PC-9 (cell line): ENCODE measurements at regions not wholly inside any gene's neighbourhood (a gene's known extent, or its start where the extent isn't known, plus 50 kb on each side); places are given as distances from the start of the nearest gene placed in this dataset.

ENCODE experiments used
- BruUV-seq: library from RNA; stranded (reverse); fragments of 400-500 nt; replicated peaks from 2 replicates; lab custom pipeline; 2021; lab: Mats Ljungman, UMichigan
- CTCF ChIA-PET: fragments of 300-600 bp; sonication (Branson Sonifier 250); formaldehyde crosslinking; loops from one replicate; lab custom pipeline; 2022; ENCODE audit warnings: antibody characterized with exemption; lab: Charles Lee
- POLR2A ChIA-PET: fragments of 300-600 bp; sonication (Branson Sonifier 250); formaldehyde crosslinking; loops from one replicate; lab custom pipeline; 2022; ENCODE audit warnings: antibody characterized with exemption; ENCODE audit not compliant: unreplicated experiment; lab: Charles Lee
- DNase-seq, 2 experiments: peaks; one replicate each; pipeline versions ENCODE4 v3.0.0 to v3.0.0-alpha.2; 2015 to 2022; ENCODE audit warnings: mixed read lengths in 1 of 2
- H2AFZ ChIP-seq: fragments of 200-600 bp; sonication (generic); 2 replicates; pipeline ENCODE4 v1.8.1; 2017; ENCODE audit warnings: antibody characterized with exemption
- H3F3A ChIP-seq: fragments of 200-600 bp; sonication (generic); 2 replicates; pipeline ENCODE4 v1.8.1; 2017; ENCODE audit warnings: antibody characterized with exemption, mild to moderate bottlenecking, low read depth; ENCODE audit not compliant: insufficient read depth
- H3K27ac ChIP-seq: fragments of 200-600 bp; sonication (generic); 2 replicates; pipeline ENCODE4 v1.6.1; 2016; ENCODE audit warnings: mixed run types
- H3K27me3 ChIP-seq: fragments of 200-600 bp; sonication (generic); 2 replicates; pipeline ENCODE4 v1.6.1; 2016; ENCODE audit warnings: low read depth, mixed run types; ENCODE audit not compliant: insufficient read depth
- H3K36me3 ChIP-seq: fragments of 200-600 bp; sonication (generic); 2 replicates; pipeline ENCODE4 v1.6.1; 2016; ENCODE audit warnings: low read depth, mixed run types
- H3K4me1 ChIP-seq: fragments of 200-600 bp; sonication (generic); replicated peaks from 2 replicates; pipeline ENCODE4 v1.6.1; 2016; ENCODE audit warnings: mixed run types; ENCODE audit not compliant: insufficient read depth
- H3K4me2 ChIP-seq: fragments of 200-600 bp; sonication (generic); 2 replicates; pipeline ENCODE4 v1.6.1; 2017; ENCODE audit warnings: mixed run types
- H3K4me3 ChIP-seq: fragments of 200-600 bp; sonication (generic); 2 replicates; pipeline ENCODE4 v1.6.1; 2016; ENCODE audit warnings: mixed run types
- H3K79me2 ChIP-seq: fragments of 200-600 bp; sonication (generic); 2 replicates; pipeline ENCODE4 v1.6.1; 2017; ENCODE audit warnings: low read depth, mixed run types
- H3K9me2 ChIP-seq: fragments of 200-600 bp; sonication (generic); 2 replicates; pipeline ENCODE4 v1.8.1; 2017; ENCODE audit warnings: mild to moderate bottlenecking; ENCODE audit not compliant: insufficient read depth
- H3K9me3 ChIP-seq: fragments of 200-600 bp; sonication (generic); 2 replicates; pipeline ENCODE4 v1.8.1; 2016; ENCODE audit warnings: low read depth; ENCODE audit not compliant: insufficient read depth
- H4K20me1 ChIP-seq: fragments of 200-600 bp; sonication (generic); 2 replicates; pipeline ENCODE4 v1.8.1; 2017; ENCODE audit not compliant: insufficient read depth
- EZH2 ChIP-seq: fragments of 200-600 bp; sonication (generic); IDR thresholded peaks from 2 replicates; pipeline ENCODE4 v1.8.0; 2017; ENCODE audit warnings: antibody characterized with exemption, low read depth
- intact Hi-C: fragments of 100-400 bp; cut with micrococcal nuclease; formaldehyde crosslinking; loops from one replicate; pipeline ENCODE4 v1.10.0; 2022; ENCODE audit not compliant: unreplicated experiment
- TF ChIP-seq, protein P1 (sequence below): fragments of 200-600 bp; sonication (generic); conservative IDR thresholded peaks from 2 replicates; pipeline ENCODE4 v1.6.1; 2017; ENCODE audit warnings: mixed run types, antibody characterized with exemption, mild to moderate bottlenecking, moderate library complexity

DNA sequence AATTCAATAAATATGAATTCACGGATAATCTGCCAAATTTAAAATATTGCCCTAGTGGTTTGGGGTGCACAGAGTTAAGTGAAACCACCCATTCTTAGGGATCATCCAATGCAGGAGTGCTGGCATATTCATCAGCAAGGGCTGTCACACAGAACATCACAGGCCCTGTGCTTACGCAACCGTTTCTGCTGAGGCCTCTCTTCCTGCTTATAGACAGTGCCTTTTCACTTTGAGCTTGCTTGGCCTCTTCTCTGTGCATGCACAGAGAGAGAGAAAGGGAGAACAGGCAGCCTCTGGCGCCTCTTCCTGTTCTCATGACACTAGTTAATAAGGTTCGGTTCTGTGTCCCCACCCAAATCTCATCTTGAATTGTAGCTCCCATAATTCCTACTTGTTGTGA is 366.3 kb downstream of the ICE1 start:
- intact Hi-C loops, result no loop called here
- H3K9me3 ChIP-seq, result no peaks in the 10 kb centered on the region
- H3K4me1 ChIP-seq, result no peaks in the 10 kb centered on the region
- H3K36me3 ChIP-seq, result no peaks in the 10 kb centered on the region
- POLR2A ChIA-PET, result no interaction called here
- H3K9me2 ChIP-seq, result no peaks in the 10 kb centered on the region
- H3K27me3 ChIP-seq, result peaks cover 24% of the 10 kb centered on the region
- H2AFZ ChIP-seq, result no peak overlapping the region
- no peak overlapping the region for H3K4me3 ChIP-seq
- H4K20me1 ChIP-seq, result no peaks in the 10 kb centered on the region
- no peaks in the 10 kb centered on the region for H3K79me2 ChIP-seq
- CTCF ChIA-PET, result no interaction called here
- no TSS peak for BruUV-seq
- H3K27ac ChIP-seq, result no peak overlapping the region
- no peaks in the 10 kb centered on the region for H3F3A ChIP-seq
- TF ChIP-seq, protein P1, sequence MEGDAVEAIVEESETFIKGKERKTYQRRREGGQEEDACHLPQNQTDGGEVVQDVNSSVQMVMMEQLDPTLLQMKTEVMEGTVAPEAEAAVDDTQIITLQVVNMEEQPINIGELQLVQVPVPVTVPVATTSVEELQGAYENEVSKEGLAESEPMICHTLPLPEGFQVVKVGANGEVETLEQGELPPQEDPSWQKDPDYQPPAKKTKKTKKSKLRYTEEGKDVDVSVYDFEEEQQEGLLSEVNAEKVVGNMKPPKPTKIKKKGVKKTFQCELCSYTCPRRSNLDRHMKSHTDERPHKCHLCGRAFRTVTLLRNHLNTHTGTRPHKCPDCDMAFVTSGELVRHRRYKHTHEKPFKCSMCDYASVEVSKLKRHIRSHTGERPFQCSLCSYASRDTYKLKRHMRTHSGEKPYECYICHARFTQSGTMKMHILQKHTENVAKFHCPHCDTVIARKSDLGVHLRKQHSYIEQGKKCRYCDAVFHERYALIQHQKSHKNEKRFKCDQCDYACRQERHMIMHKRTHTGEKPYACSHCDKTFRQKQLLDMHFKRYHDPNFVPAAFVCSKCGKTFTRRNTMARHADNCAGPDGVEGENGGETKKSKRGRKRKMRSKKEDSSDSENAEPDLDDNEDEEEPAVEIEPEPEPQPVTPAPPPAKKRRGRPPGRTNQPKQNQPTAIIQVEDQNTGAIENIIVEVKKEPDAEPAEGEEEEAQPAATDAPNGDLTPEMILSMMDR, result no peak
- no peak for TF ChIP-seq EZH2
- no peak overlapping the region for H3K4me2 ChIP-seq
- DNase-seq, result no peak

DNA sequence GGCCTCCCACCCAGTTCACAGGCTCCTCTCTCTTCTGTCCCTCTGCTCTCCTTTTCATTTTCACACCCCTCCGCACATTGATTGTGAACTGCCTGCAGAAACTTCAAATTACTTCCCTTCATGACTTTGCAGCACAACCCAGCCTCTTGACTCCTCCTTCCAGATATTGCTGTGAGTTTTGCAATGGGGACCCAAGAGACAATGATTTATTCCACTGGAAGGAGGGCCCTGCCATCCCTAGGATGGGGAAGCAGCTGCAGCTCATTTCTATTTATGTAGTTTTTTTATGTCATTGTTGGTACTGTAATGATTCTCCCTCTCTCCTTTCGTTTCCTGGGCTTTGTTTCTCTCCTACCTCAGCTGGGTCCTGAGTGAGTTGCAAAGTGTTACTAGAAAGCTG is 364.9 kb downstream of the ICE1 start:
- Histone ChIP-seq H3K27me3 (peaks cover 9% of the 10 kb centered on the region; the same call in 1 of the 2 replicates), H3K4me2 (no peak overlapping the region), H4K20me1 (no peaks in the 10 kb centered on the region), H3K9me2 (no peaks in the 10 kb centered on the region), H3K4me1 (no peaks in the 10 kb centered on the region), H3F3A (no peaks in the 10 kb centered on the region), H3K9me3 (no peaks in the 10 kb centered on the region), H3K27ac (no peak overlapping the region), H3K36me3 (no peaks in the 10 kb centered on the region), H3K79me2 (no peaks in the 10 kb centered on the region), H3K4me3 (no peak overlapping the region), H2AFZ (no peak overlapping the region)
- TF ChIP-seq EZH2, result no peak
- TF ChIP-seq, protein P1, result no peak
- ChIA-PET CTCF (no interaction called here), POLR2A (no interaction called here)
- no TSS peak for BruUV-seq
- intact Hi-C loops, result no loop called here
- no peak for DNase-seq

DNA sequence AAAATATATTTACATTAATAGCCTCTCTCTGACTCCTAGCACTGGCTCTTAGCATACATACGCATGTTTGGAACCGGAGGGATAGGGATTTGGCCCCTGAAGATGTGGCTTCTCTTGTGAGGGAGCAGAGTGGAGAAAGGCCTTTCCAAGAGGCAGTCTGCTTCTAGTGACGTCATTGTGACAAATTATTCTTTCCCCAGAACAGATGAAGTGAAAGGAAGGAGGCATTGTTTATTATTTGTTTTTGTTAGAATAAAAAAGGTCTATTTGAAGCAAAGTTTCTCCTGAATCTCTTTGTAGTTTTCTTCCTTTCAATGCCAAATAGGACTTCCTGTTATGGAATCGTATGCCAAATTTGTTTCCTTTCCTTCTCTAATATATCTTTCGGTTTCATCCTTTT is 361.6 kb downstream of the ICE1 start:
- POLR2A ChIA-PET, result no interaction called here
- H3K4me2 ChIP-seq, result no peak overlapping the region
- intact Hi-C loops, result no loop called here
- no peaks in the 10 kb centered on the region for H3K9me2 ChIP-seq
- H3K36me3 ChIP-seq, result no peaks in the 10 kb centered on the region
- TF ChIP-seq, protein P1, result no peak
- no peak for TF ChIP-seq EZH2
- H3K79me2 ChIP-seq, result no peaks in the 10 kb centered on the region
- no peak overlapping the region for H3K27ac ChIP-seq
- no peak overlapping the region for H3K4me3 ChIP-seq
- H4K20me1 ChIP-seq, result no peaks in the 10 kb centered on the region
- no peaks in the 10 kb centered on the region for H3K4me1 ChIP-seq
- no TSS peak for BruUV-seq
- no peaks in the 10 kb centered on the region for H3K27me3 ChIP-seq
- no peak overlapping the region for H2AFZ ChIP-seq
- no peaks in the 10 kb centered on the region for H3F3A ChIP-seq
- CTCF ChIA-PET, result no interaction called here
- H3K9me3 ChIP-seq, result no peaks in the 10 kb centered on the region
- DNase-seq, result no peak
